B cell (primary cell): ENCODE measurements at regions not wholly inside any gene's neighbourhood (a gene's known extent, or its start where the extent isn't known, plus 50 kb on each side); places are given as distances from the start of the nearest gene placed in this dataset.

Source experiments
- ATAC-seq: fragments of 200-7000 bp; cut with Tn5 transposase; one replicate; pipeline ENCODE4 v1.10.0; 2021; ENCODE audit warnings: low read depth, mild to moderate bottlenecking, moderate number of reproducible peaks, moderate library complexity
- CTCF ChIA-PET: fragments of 350-600 bp; sonication (Branson Sonifier 250); formaldehyde crosslinking; loops from one replicate; lab custom pipeline; 2021; ENCODE audit warnings: antibody characterized with exemption, inconsistent platforms; lab: Charles Lee
- POLR2A ChIA-PET: fragments of 350-600 bp; sonication (Branson Sonifier 250); formaldehyde crosslinking; loops from one replicate; lab custom pipeline; 2021; ENCODE audit warnings: antibody characterized with exemption; lab: Charles Lee
- DNase-seq: peaks from one replicate; pipeline ENCODE4 v3.0.0; 2013
- H2AFZ ChIP-seq: 2 replicates; pipeline ENCODE4 v1.6.1; 2012; ENCODE audit warnings: mild to moderate bottlenecking, low read depth, low read length; ENCODE audit not compliant: insufficient read depth, poor library complexity, severe bottlenecking
- H3K27ac ChIP-seq, 2 donors: 1 replicate in 1 of 2; 2 replicates in 1 of 2; pipeline ENCODE4 v1.5.1; 2012 to 2013; ENCODE audit warnings: low read length in 2 of 2, mild to moderate bottlenecking in 2 of 2, moderate library complexity in 1 of 2
- H3K27me3 ChIP-seq, 4 experiments: fragments of 200-600 bp in 1 of 4; sonication (generic) in 1 of 4; replicated peaks in 1 of 4; 1 replicate in 2 of 4; 2 replicates in 2 of 4; pipeline versions ENCODE4 v1.6.1 to v1.7.0; 2013 to 2016; ENCODE audit warnings: low read length in 3 of 4, mild to moderate bottlenecking in 2 of 4, mixed read lengths in 1 of 4, moderate library complexity in 1 of 4; ENCODE audit not compliant: insufficient read depth in 4 of 4, control insufficient read depth in 3 of 4; ENCODE audit errors: control extremely low read depth in 1 of 4
- H3K36me3 ChIP-seq, 2 experiments: replicated peaks in 1 of 2; 1 replicate in 1 of 2; 2 replicates in 1 of 2; pipeline versions ENCODE4 v1.6.1 to v1.7.1; 2013; ENCODE audit warnings: low read length in 1 of 2; ENCODE audit not compliant: insufficient read depth in 2 of 2, control insufficient read depth in 1 of 2; ENCODE audit errors: control extremely low read depth in 1 of 2, extremely low read depth in 1 of 2
- H3K4me1 ChIP-seq, 2 donors: fragments of 200-600 bp in 1 of 2; sonication (generic) in 1 of 2; 1 replicate in 1 of 2; 2 replicates in 1 of 2; pipeline versions ENCODE4 v1.5.1 to v1.6.1; 2013 to 2017; ENCODE audit warnings: low read length in 2 of 2; ENCODE audit not compliant: control insufficient read depth in 2 of 2, insufficient read depth in 2 of 2
- H3K4me2 ChIP-seq: replicated peaks from 2 replicates; pipeline ENCODE3; 2012; ENCODE audit warnings: mild to moderate bottlenecking, low read depth, low read length; ENCODE audit not compliant: poor library complexity, severe bottlenecking
- H3K4me3 ChIP-seq, 5 experiments: fragments of 200-600 bp in 1 of 5; sonication (generic) in 1 of 5; 1 replicate in 3 of 5; 2 replicates in 2 of 5; pipeline versions ENCODE4 v1.5.1 to v1.7.0; 2011 to 2016; ENCODE audit warnings: low read length in 4 of 5, mild to moderate bottlenecking in 4 of 5, low read depth in 2 of 5, control low read depth in 1 of 5, moderate library complexity in 1 of 5; ENCODE audit not compliant: insufficient read depth in 1 of 5; ENCODE audit errors: control extremely low read depth in 1 of 5, extremely low read depth in 1 of 5
- H3K79me2 ChIP-seq: fragments of 200-600 bp; sonication (generic); one replicate; pipeline ENCODE4 v1.6.0; 2016; ENCODE audit warnings: low read length; ENCODE audit not compliant: control insufficient read depth, insufficient read depth
- H3K9ac ChIP-seq: fragments of 200-600 bp; sonication (generic); 2 replicates; pipeline ENCODE4 v1.6.1; 2017; ENCODE audit warnings: mild to moderate bottlenecking, low read length, moderate library complexity
- H3K9me3 ChIP-seq, 3 donors: one replicate each; pipeline versions ENCODE4 v1.6.1 to v1.7.1; 2013; ENCODE audit warnings: low read length in 2 of 3; ENCODE audit not compliant: control insufficient read depth in 2 of 3, insufficient read depth in 1 of 3; ENCODE audit errors: control extremely low read depth in 1 of 3
- H4K20me1 ChIP-seq: 2 replicates; pipeline ENCODE4 v1.6.0; 2012; ENCODE audit warnings: mild to moderate bottlenecking, low read length; ENCODE audit not compliant: insufficient read depth, control insufficient read depth, poor library complexity, severe bottlenecking
- H3K27ac Mint-ChIP-seq: one replicate; pipeline ENCODE4 v1.8.0; 2021; ENCODE audit warnings: mixed read lengths
- H3K27me3 Mint-ChIP-seq: one replicate; pipeline ENCODE4 v1.8.0; 2021; ENCODE audit warnings: mixed read lengths
- H3K4me1 Mint-ChIP-seq: one replicate; pipeline ENCODE4 v1.8.0; 2021; ENCODE audit warnings: mixed read lengths
- H3K4me3 Mint-ChIP-seq: one replicate; pipeline ENCODE4 v1.8.0; 2021; ENCODE audit warnings: mixed read lengths
- H3K9me3 Mint-ChIP-seq: one replicate; pipeline ENCODE4 v1.8.0; 2022; ENCODE audit warnings: mixed read lengths; ENCODE audit not compliant: insufficient read depth
- CTCF ChIP-seq: fragments of 200-600 bp; IDR thresholded peaks from one replicate; pipeline ENCODE4 v1.8.0; 2022; ENCODE audit warnings: antibody characterized with exemption, mild to moderate bottlenecking
- EZH2 ChIP-seq: IDR thresholded peaks from 2 replicates; pipeline ENCODE4 v1.6.1; 2012; ENCODE audit warnings: borderline replicate concordance, low read depth, mild to moderate bottlenecking, moderate library complexity, low read length; ENCODE audit not compliant: insufficient read depth, poor library complexity, severe bottlenecking
- WGBS: methylation state at CpG from one replicate; pipeline ENCODE4 v1.1.5; 2013; ENCODE audit warnings: missing lambda C conversion rate; ENCODE audit not compliant: insufficient coverage; 5-methylcytosine and 5-hydroxymethylcytosine counted together
- intact Hi-C: fragments of 100-400 bp; cut with micrococcal nuclease; formaldehyde crosslinking; loops from one replicate; pipeline ENCODE4 v1.10.0; 2022

GRCh38 chr3:74033806-74034205 lies 409.1 kb upstream of the PDZRN3 start:
- Histone ChIP-seq H4K20me1 (no peaks in the 10 kb centered on the region), H3K27me3 (no peaks in the 10 kb centered on the region), H3K9me3 (no peaks in the 10 kb centered on the region), H3K27ac (no peak overlapping the region), H3K36me3 (no peaks in the 10 kb centered on the region), H3K4me2 (no peak overlapping the region), H2AFZ (no peak overlapping the region), H3K4me1 (no peaks in the 10 kb centered on the region), H3K4me3 (no peak overlapping the region), H3K79me2 (no peaks in the 10 kb centered on the region), H3K9ac (no peak overlapping the region)
- H3K4me1 Mint-ChIP-seq, result no peaks in the 10 kb centered on the region
- H3K27ac Mint-ChIP-seq, result no peak overlapping the region
- DNase-seq (no peak), ATAC-seq (no peak)
- H3K9me3 Mint-ChIP-seq, result peaks cover 5% of the 10 kb centered on the region
- CTCF ChIA-PET, result no interaction called here
- 100% methylated on average over 1 of the region's 2 CpGs for WGBS
- H3K27me3 Mint-ChIP-seq, result no peaks in the 10 kb centered on the region
- no peak for TF ChIP-seq EZH2
- TF ChIP-seq CTCF, result no peak
- POLR2A ChIA-PET, result no interaction called here
- H3K4me3 Mint-ChIP-seq, result no peak overlapping the region
- intact Hi-C loops, result no loop called here

GRCh38 chr3:74033381-74033780 lies 408.6 kb upstream of the PDZRN3 start:
- H2AFZ ChIP-seq, result no peak overlapping the region
- no CpG with 5 or more reads among the region's 2 CpGs for WGBS
- H3K4me3 Mint-ChIP-seq, result no peak overlapping the region

More at GRCh38 chr3:74033381-74033780, 408.6 kb upstream of the PDZRN3 start:
- H3K4me1 Mint-ChIP-seq, result no peaks in the 10 kb centered on the region
- Histone ChIP-seq H3K79me2 (no peaks in the 10 kb centered on the region), H4K20me1 (no peaks in the 10 kb centered on the region), H3K4me3 (no peak overlapping the region), H3K27me3 (no peaks in the 10 kb centered on the region), H3K9ac (no peak overlapping the region), H3K27ac (no peak overlapping the region), H3K9me3 (peaks cover 0 to 3% (median 0%) of the 10 kb centered on the region in 3 donors), H3K4me1 (no peaks in the 10 kb centered on the region), H3K36me3 (no peaks in the 10 kb centered on the region), H3K4me2 (no peak overlapping the region)
- POLR2A ChIA-PET, result no interaction called here
- ATAC-seq, result no peak
- H3K27ac Mint-ChIP-seq, result no peak overlapping the region
- H3K9me3 Mint-ChIP-seq, result peaks cover 5% of the 10 kb centered on the region
- intact Hi-C loops, result no loop called here
- H3K27me3 Mint-ChIP-seq, result no peaks in the 10 kb centered on the region
- TF ChIP-seq CTCF, result no peak
- TF ChIP-seq EZH2, result no peak
- CTCF ChIA-PET, result no interaction called here
- DNase-seq, result no peak
